Posterior vena cava (tissue), 2 donors: ENCODE measurements at regions not wholly inside any gene's neighbourhood (a gene's known extent, or its start where the extent isn't known, plus 50 kb on each side); places are given as distances from the start of the nearest gene placed in this dataset.

Experiments used
- DNase-seq: peaks from one replicate; pipeline ENCODE4 v3.0.0-alpha.2; 2020; ENCODE audit warnings: low spot score
- intact Hi-C, 2 donors: fragments of 100-400 bp; cut with DNase I; formaldehyde crosslinking; loops; one replicate each; pipeline versions ENCODE4 v1.14.1 to v1.14.2; 2022 to 2023
- donor health status: DM: yes; HTN: yes; CAD: no.
- donor health status: DM: yes; HTN: yes; CAD: no.

GRCh38 chr1:112040891-112041740 is 51.6 kb upstream of the KCND3 start:
- intact Hi-C loops: no loop called here
- DNase-seq: no peak

GRCh38 chr1:112043901-112044300 is 54.4 kb upstream of the KCND3 start:
- intact Hi-C loops: no loop called here
- DNase-seq: no peak

- no peak for DNase-seq
- intact Hi-C loops: no loop called here
Observed at GRCh38 chr1:112044745-112045144, 55.3 kb upstream of the KCND3 start.

- no peak for DNase-seq
Observed at GRCh38 chr1:112046630-112047029, 57.2 kb upstream of the KCND3 start.

GRCh38 chr1:112048421-112048820 is 59.0 kb upstream of the KCND3 start:
- intact Hi-C loops: no loop called here
- no peak for DNase-seq

More at GRCh38 chr1:112046630-112047029, 57.2 kb upstream of the KCND3 start:
- intact Hi-C loops: no loop called here

GRCh38 chr1:112054510-112054909 is 65.0 kb upstream of the KCND3 start:
- no peak for DNase-seq
- intact Hi-C loops: no loop called here

- DNase-seq: no peak
- intact Hi-C loops: no loop called here
Observed at GRCh38 chr1:112056354-112056753, 66.9 kb upstream of the KCND3 start.

GRCh38 chr1:112057736-112058135 is 68.3 kb upstream of the KCND3 start:
- no peak for DNase-seq
- intact Hi-C loops: no loop called here

GRCh38 chr1:112058815-112059450 is 69.5 kb upstream of the KCND3 start:
- intact Hi-C loops: no loop called here
- DNase-seq: no peak

- intact Hi-C loops: no loop called here
- DNase-seq: no peak
Observed at GRCh38 chr1:112059679-112060078, 70.2 kb upstream of the KCND3 start.

GRCh38 chr1:112060261-112060660 is 70.8 kb upstream of the KCND3 start:
- DNase-seq: no peak
- intact Hi-C loops: no loop called here

GRCh38 chr1:112061056-112061455 is 71.6 kb upstream of the KCND3 start:
- no peak for DNase-seq
- intact Hi-C loops: no loop called here

- intact Hi-C loops: no loop called here
- DNase-seq: no peak
Observed at GRCh38 chr1:112061901-112062320, 72.4 kb upstream of the KCND3 start.

GRCh38 chr1:112063781-112064728 is 74.6 kb upstream of the KCND3 start:
- intact Hi-C loops: no loop called here
- no peak for DNase-seq

GRCh38 chr1:112067989-112068388 is 78.5 kb upstream of the KCND3 start:
- DNase-seq: no peak
- intact Hi-C loops: no loop called here

GRCh38 chr1:112070677-112071076 is 81.2 kb upstream of the KCND3 start:
- intact Hi-C loops: no loop called here
- no peak for DNase-seq

- no peak for DNase-seq
- intact Hi-C loops: no loop called here
Observed at GRCh38 chr1:112074711-112075110, 85.2 kb upstream of the KCND3 start.

GRCh38 chr1:112075566-112075965 is 86.1 kb upstream of the KCND3 start:
- intact Hi-C loops: no loop called here
- DNase-seq: no peak

- no peak for DNase-seq
- intact Hi-C loops: no loop called here
Observed at GRCh38 chr1:112079446-112079845, 90.0 kb upstream of the KCND3 start.

- no peak for DNase-seq
- intact Hi-C loops: no loop called here
Observed at GRCh38 chr1:112083487-112083886, 94.0 kb upstream of the KCND3 start.
